ENCODE measurements at regions not wholly inside any gene's neighbourhood (a gene's known extent, or its start where the extent isn't known, plus 50 kb on each side); places are given as distances from the start of the nearest gene placed in this dataset.

DNA sequence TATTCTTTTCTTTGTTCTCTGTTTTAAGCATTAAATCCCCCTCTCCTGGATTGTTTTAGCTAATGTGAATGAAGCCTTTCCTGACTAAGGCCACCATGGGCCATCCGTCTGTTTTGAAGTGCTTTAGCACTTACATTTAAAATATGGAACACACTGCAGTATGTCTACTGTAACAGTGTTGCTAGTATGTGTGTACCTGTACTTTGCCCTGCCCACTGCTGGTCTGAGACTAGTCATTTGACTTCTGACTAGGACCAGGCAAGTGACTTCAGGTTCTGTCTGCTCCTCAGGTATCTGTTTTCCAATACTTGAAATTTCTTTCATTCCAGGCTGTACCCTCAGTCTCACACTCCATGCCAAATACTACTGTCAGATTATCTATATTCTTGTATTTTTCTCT, 120.1 kb upstream of the TSPAN8 start:
- TF ChIP-seq, protein P1, sequence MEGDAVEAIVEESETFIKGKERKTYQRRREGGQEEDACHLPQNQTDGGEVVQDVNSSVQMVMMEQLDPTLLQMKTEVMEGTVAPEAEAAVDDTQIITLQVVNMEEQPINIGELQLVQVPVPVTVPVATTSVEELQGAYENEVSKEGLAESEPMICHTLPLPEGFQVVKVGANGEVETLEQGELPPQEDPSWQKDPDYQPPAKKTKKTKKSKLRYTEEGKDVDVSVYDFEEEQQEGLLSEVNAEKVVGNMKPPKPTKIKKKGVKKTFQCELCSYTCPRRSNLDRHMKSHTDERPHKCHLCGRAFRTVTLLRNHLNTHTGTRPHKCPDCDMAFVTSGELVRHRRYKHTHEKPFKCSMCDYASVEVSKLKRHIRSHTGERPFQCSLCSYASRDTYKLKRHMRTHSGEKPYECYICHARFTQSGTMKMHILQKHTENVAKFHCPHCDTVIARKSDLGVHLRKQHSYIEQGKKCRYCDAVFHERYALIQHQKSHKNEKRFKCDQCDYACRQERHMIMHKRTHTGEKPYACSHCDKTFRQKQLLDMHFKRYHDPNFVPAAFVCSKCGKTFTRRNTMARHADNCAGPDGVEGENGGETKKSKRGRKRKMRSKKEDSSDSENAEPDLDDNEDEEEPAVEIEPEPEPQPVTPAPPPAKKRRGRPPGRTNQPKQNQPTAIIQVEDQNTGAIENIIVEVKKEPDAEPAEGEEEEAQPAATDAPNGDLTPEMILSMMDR (IDR thresholded peaks at IDR 0.05; ENCODE audit: extremely low read depth in 1 of 2, insufficient read depth in 1 of 2, low read depth in 1 of 2, low read length in 2 of 2), result no peak
- TF ChIP-seq, protein P2, sequence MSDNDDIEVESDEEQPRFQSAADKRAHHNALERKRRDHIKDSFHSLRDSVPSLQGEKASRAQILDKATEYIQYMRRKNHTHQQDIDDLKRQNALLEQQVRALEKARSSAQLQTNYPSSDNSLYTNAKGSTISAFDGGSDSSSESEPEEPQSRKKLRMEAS (IDR thresholded peaks at IDR 0.05; ENCODE audit: insufficient read depth, insufficient read length), result no peak
- TF ChIP-seq EZH2 (IDR thresholded peaks at IDR 0.05; ENCODE audit: borderline replicate concordance, low read depth, low read length, severe bottlenecking) (no peak), POLR2AphosphoS5 (IDR thresholded peaks at IDR 0.05; ENCODE audit: insufficient read depth, low read depth, low read length) (no peak)
